HG03045 (cell line): ENCODE measurements at regions not wholly inside any gene's neighbourhood (a gene's known extent, or its start where the extent isn't known, plus 50 kb on each side); places are given as distances from the start of the nearest gene placed in this dataset.

Experiments used
- ATAC-seq: cut with Tn5 transposase; IDR thresholded peaks from one replicate; pipeline ENCODE4 v1.9.1; 2021; ENCODE audit warnings: mild to moderate bottlenecking, moderate library complexity; ENCODE audit not compliant: unreplicated experiment

DNA sequence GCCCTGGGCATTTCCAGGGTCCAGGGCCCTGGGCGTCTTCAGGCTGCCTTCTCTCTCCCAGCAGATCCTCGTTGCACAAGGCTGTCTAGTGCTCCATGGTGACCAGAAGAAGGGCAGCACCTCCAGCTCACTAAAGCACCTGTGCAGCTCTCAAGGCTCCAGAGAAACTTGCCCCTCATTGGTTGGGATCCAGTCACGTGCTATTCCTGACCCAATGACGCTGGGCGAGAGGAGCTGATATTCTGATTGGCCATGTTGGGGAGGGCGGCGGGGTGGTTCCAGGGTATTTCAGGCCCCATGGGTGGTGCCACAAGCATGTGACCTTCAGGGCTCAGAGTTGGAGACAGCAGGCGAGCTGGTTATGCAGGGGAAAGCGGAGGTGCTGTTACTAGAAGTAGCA, 309.1 kb downstream of the TOX3 start:
- ATAC-seq: no peak

- no peak for ATAC-seq
These were observed 311.8 kb downstream of the TOX3 start for GRCh38 chr16:52235186-52235585.

GRCh38 chr16:52234626-52235025, 312.3 kb downstream of the TOX3 start:
- no peak for ATAC-seq

GRCh38 chr16:52229471-52229870, 317.5 kb downstream of the TOX3 start:
- ATAC-seq: no peak

DNA sequence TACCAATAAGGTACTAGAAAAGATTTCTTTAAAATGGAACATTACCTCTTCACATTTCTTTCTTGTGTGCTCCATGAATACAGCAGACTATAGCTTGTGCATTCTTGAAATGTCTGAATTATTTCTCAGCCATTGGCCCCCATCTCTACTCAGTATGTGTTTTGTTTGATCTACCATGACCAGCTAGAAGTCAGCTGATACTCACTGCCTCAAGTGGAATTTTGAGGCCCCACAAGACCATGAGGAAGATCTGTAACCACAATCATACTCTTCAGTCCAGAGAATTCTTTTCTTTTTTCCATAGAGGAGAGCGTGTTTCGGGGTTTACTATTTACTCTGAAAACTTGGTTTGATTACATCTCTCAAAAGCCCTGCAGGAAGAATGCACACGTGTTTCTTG, 319.1 kb downstream of the TOX3 start:
- no peak for ATAC-seq

DNA sequence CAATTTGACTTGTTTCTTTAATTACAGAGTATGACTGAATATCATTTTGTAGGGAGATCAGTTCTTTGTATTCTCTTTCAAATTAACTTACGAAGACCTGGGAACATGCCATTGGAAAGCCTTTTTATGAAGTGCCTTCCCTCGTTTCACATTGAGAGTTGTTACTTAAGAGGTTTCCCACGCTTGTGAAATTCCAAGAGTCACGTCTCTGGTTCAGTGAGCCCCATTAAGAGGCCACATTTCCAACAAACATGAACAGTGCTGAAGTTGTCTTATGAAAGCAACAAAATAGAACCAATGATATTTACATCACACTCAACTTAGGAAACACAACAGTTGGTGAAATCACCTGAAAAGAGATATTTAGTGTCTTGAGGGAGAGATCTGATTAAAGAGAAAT, 334.1 kb downstream of the TOX3 start:
- ATAC-seq: no peak

GRCh38 chr16:52209227-52209626, 337.7 kb downstream of the TOX3 start:
- no peak for ATAC-seq

GRCh38 chr16:52203096-52203495, 343.8 kb downstream of the TOX3 start:
- no peak for ATAC-seq

GRCh38 chr16:52193441-52193840, 353.5 kb downstream of the TOX3 start:
- ATAC-seq: no peak

DNA sequence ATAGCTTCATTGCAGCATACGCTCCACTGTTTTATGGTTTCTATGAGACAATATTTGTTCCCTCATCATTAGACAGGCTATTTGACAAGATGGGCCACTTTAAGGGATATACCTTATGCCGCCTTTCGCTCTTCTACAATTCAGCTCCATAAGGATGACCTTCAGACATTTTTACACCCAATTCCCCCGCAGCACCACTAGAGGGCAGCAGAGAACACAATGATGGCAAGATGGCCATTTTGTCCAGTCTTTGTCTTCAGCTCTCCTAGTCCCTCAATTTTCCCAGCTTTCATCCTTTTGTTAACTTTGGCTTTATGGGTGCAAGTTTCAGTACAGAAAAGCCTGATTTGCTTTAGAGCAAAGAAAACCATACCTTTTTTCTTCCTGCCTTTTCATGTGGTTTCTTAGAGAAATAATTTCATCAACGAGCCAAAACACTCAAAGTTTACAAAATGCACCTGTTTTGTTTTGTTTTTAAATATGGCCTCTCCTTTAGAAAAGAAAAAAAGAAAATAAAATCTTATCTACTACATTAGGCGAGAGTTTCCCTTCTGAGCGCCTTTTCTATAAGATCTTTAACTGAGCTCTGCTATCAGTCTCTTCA, 355.3 kb downstream of the TOX3 start:
- ATAC-seq: peak; percentile 55

DNA sequence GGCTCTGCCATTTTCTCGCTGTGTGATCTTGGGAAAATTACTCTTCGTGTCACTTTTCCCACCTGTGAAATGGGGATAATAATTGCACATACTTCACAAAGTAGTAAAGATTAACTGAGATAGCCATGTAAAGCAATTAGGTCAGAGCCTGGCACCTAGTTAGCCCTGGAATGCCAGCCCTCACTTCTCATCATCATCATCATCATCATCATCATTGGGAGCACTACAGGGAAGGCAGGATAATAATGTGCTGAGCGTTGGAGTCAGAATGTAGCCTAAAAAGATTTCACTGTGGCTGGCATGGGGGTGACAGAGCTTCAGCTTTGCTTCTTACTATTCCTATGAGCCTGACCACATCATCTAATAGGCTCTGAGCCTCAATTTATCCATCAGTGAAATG, 362.6 kb downstream of the TOX3 start:
- no peak for ATAC-seq

- no peak for ATAC-seq
These were observed 364.1 kb downstream of the TOX3 start for GRCh38 chr16:52182840-52183239.

- no peak for ATAC-seq
These were observed 372.8 kb downstream of the TOX3 start for GRCh38 chr16:52174168-52174567.

- no peak for ATAC-seq
These were observed 375.5 kb downstream of the TOX3 start for GRCh38 chr16:52171481-52171880.

GRCh38 chr16:52167328-52167727, 379.6 kb downstream of the TOX3 start:
- ATAC-seq: no peak

DNA sequence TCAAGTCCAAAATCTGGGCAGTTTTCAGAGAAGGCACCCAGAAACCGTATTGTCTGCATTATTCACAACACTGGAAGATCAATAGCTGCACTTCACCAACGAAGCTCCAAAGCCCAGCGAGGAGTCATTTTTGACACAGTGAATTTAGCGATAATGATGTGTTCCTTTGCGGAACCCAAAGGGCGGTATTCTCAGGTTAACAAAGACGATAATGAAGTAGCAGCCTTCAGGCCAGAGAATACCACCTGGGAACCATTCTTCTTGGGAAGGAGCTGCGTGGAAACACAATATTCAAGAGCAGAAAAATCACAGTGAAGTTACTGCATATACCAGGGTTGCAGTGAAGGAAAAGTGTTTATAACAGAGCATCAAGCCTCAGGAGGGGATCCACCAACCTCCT, 381.0 kb downstream of the TOX3 start:
- ATAC-seq: no peak

DNA sequence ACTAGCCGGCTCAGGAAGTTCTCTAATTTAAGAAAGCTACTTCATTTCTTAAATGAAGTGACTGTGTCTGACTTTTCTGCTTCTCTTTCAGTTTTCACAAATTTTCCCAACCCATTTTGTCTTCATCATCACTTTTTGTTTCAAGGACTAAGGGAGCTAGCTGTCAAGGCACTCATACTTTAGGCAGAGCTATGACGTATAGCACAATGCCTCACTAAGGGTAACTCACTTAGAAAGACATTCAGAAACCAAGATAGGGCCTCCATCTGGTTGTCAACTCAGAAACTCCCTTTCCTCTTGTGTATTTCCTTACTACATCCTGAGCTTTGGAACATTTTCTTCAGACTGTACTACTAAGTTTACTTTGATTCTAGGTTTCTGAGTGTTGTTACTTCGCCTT, 397.9 kb downstream of the TOX3 start:
- ATAC-seq: no peak

GRCh38 chr16:52141871-52142270, 405.1 kb downstream of the TOX3 start:
- no peak for ATAC-seq

- no peak for ATAC-seq
These were observed 418.6 kb downstream of the TOX3 start for GRCh38 chr16:52128361-52128760.

DNA sequence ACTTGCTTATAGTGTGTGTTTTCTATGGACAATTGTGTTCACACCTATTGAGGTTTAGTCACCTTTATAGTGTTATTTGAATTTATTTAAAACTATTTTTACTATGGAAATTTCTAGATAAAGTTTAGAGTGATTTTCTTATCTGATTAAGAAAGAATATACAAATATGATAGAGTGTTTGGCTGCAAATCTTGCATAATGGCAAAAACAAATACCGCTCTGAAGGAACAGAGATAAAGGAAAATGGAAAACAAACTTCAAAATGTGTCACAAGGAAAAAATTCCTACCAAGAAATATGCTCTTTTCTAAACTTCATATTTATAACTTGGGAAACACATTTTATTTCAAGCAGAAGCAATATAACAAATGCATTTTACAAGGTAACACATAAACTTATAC, 423.1 kb downstream of the TOX3 start:
- ATAC-seq: no peak

GRCh38 chr16:52123061-52123839, 423.7 kb downstream of the TOX3 start:
- no peak for ATAC-seq

GRCh38 chr16:52117171-52117570, 429.8 kb downstream of the TOX3 start:
- no peak for ATAC-seq

DNA sequence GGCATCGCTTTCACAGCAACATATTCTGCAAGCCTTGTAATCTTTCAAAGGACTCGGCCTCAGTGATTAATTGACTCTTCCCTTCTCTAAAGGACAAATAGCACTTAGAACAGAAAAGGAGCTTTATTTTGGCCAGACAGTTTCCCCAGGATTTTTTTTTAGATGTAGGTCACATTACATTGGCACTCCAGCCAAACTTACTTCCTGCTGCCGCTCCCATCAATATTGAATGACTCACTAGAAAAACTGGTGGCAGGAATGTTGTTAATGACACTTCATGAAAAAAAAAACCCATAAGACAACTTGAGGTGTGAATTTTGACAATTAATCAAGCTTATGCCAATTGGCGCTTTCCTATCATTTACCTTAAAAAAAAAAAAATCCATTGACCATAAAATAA, 432.6 kb downstream of the TOX3 start:
- no peak for ATAC-seq
